ENCODE measurements at regions not wholly inside any gene's neighbourhood (a gene's known extent, or its start where the extent isn't known, plus 50 kb on each side); places are given as distances from the start of the nearest gene placed in this dataset.
"Not testable (repeated sequence)": the region's sequence is repeated elsewhere in the genome, so short reads cannot be mapped to it uniquely, and the experiment has no call there.

- DNase-seq, result peak; percentile 27
- Histone ChIP-seq H3K36me3 (no peaks in the 10 kb centered on the region), H3K27me3 (no peaks in the 10 kb centered on the region), H3K9me3 (no peaks in the 10 kb centered on the region), H3K4me3 (no peak overlapping the region)
Measured at GRCh38 chr2:35787302-35788031, 568.1 kb upstream of the CRIM1 start.

- H3K27me3 ChIP-seq, result no peaks in the 10 kb centered on the region
- H3K9me3 ChIP-seq, result no peaks in the 10 kb centered on the region
- H3K4me3 ChIP-seq, result no peak overlapping the region
- H3K36me3 ChIP-seq, result no peaks in the 10 kb centered on the region
- no peak for DNase-seq
Measured at GRCh38 chr2:35785564-35785963, 570.0 kb upstream of the CRIM1 start.

- Histone ChIP-seq H3K4me3 (no peak overlapping the region), H3K27me3 (no peaks in the 10 kb centered on the region), H3K36me3 (no peaks in the 10 kb centered on the region), H3K9me3 (no peaks in the 10 kb centered on the region)
- no peak for DNase-seq
Measured at GRCh38 chr2:35784777-35785176, 570.8 kb upstream of the CRIM1 start.

GRCh38 chr2:35783723-35784122, 571.9 kb upstream of the CRIM1 start:
- no peaks in the 10 kb centered on the region for H3K36me3 ChIP-seq
- no peaks in the 10 kb centered on the region for H3K27me3 ChIP-seq
- DNase-seq, result peak; percentile 2
- no peaks in the 10 kb centered on the region for H3K9me3 ChIP-seq
- H3K4me3 ChIP-seq, result no peak overlapping the region

GRCh38 chr2:35741556-35741955, 614.0 kb upstream of the CRIM1 start:
- H3K27me3 ChIP-seq, result no peaks in the 10 kb centered on the region
- no peak for DNase-seq
- H3K4me3 ChIP-seq, result no peak overlapping the region
- H3K36me3 ChIP-seq, result no peaks in the 10 kb centered on the region
- no peaks in the 10 kb centered on the region for H3K9me3 ChIP-seq

- no peak overlapping the region for H3K4me3 ChIP-seq
- no peak for DNase-seq
Measured at GRCh38 chr2:35731674-35732073, 623.9 kb upstream of the CRIM1 start.

GRCh38 chr2:35714883-35715282, 640.7 kb upstream of the CRIM1 start:
- H3K36me3 ChIP-seq, result no peaks in the 10 kb centered on the region
- no peaks in the 10 kb centered on the region for H3K9me3 ChIP-seq
- no peak overlapping the region for H3K4me3 ChIP-seq
- H3K27me3 ChIP-seq, result no peaks in the 10 kb centered on the region; the same call in 1 of the 2 replicates
- no peak for DNase-seq

More at GRCh38 chr2:35731674-35732073, 623.9 kb upstream of the CRIM1 start:
- Histone ChIP-seq H3K27me3 (no peaks in the 10 kb centered on the region), H3K9me3 (no peaks in the 10 kb centered on the region), H3K36me3 (no peaks in the 10 kb centered on the region)

- no peak for DNase-seq
- Histone ChIP-seq H3K36me3 (no peaks in the 10 kb centered on the region), H3K4me3 (no peak overlapping the region), H3K9me3 (no peaks in the 10 kb centered on the region), H3K27me3 (no peaks in the 10 kb centered on the region; the same call in 1 of the 2 replicates)
Measured at GRCh38 chr2:35708411-35708923, 647.1 kb upstream of the CRIM1 start.

GRCh38 chr2:35688309-35688708, 667.3 kb upstream of the CRIM1 start:
- no peaks in the 10 kb centered on the region for H3K9me3 ChIP-seq
- no peaks in the 10 kb centered on the region for H3K36me3 ChIP-seq
- no peaks in the 10 kb centered on the region for H3K27me3 ChIP-seq
- H3K4me3 ChIP-seq, result no peak overlapping the region
- DNase-seq, result no peak

GRCh38 chr2:35651688-35652323, 703.8 kb upstream of the CRIM1 start:
- DNase-seq, result no peak
- no peak overlapping the region for H3K4me3 ChIP-seq
- H3K36me3 ChIP-seq, result no peaks in the 10 kb centered on the region
- no peaks in the 10 kb centered on the region for H3K9me3 ChIP-seq
- H3K27me3 ChIP-seq, result no peaks in the 10 kb centered on the region

- no peak for DNase-seq
- Histone ChIP-seq H3K9me3 (no peaks in the 10 kb centered on the region), H3K36me3 (no peaks in the 10 kb centered on the region), H3K4me3 (no peak overlapping the region), H3K27me3 (peaks cover under 1% of the 10 kb centered on the region; the same call in 1 of the 2 replicates)
Measured at GRCh38 chr2:35614640-35615039, 740.9 kb upstream of the CRIM1 start.

- DNase-seq, result no peak
- Histone ChIP-seq H3K9me3 (no peaks in the 10 kb centered on the region), H3K36me3 (no peaks in the 10 kb centered on the region), H3K27me3 (no peaks in the 10 kb centered on the region), H3K4me3 (no peak overlapping the region)
Measured at GRCh38 chr2:35606394-35606793, 749.2 kb upstream of the CRIM1 start.

GRCh38 chr2:35598310-35598709, 757.3 kb upstream of the CRIM1 start:
- DNase-seq, result no peak
- Histone ChIP-seq H3K27me3 (no peaks in the 10 kb centered on the region), H3K36me3 (no peaks in the 10 kb centered on the region), H3K4me3 (no peak overlapping the region), H3K9me3 (no peaks in the 10 kb centered on the region)

- H3K27me3 ChIP-seq, result no peaks in the 10 kb centered on the region
- H3K4me3 ChIP-seq, result no peak overlapping the region
- no peak for DNase-seq
- no peaks in the 10 kb centered on the region for H3K36me3 ChIP-seq
- H3K9me3 ChIP-seq, result no peaks in the 10 kb centered on the region
Measured at GRCh38 chr2:35591886-35592285, 763.7 kb upstream of the CRIM1 start.

- no peaks in the 10 kb centered on the region for H3K27me3 ChIP-seq
- H3K4me3 ChIP-seq, result no peak overlapping the region
- no peak for DNase-seq
- H3K9me3 ChIP-seq, result peaks cover 3% of the 10 kb centered on the region
- no peaks in the 10 kb centered on the region for H3K36me3 ChIP-seq
Measured at GRCh38 chr2:35585972-35586371, 769.6 kb upstream of the CRIM1 start.

GRCh38 chr2:35582637-35583036, 772.9 kb upstream of the CRIM1 start:
- Histone ChIP-seq H3K36me3 (no peaks in the 10 kb centered on the region), H3K27me3 (no peaks in the 10 kb centered on the region), H3K4me3 (no peak overlapping the region), H3K9me3 (peaks cover 3% of the 10 kb centered on the region)
- no peak for DNase-seq

GRCh38 chr2:35580956-35581355, 774.6 kb upstream of the CRIM1 start:
- H3K27me3 ChIP-seq, result no peaks in the 10 kb centered on the region
- no peak for DNase-seq
- no peak overlapping the region for H3K4me3 ChIP-seq
- H3K9me3 ChIP-seq, result peaks cover 3% of the 10 kb centered on the region
- no peaks in the 10 kb centered on the region for H3K36me3 ChIP-seq

- H3K27me3 ChIP-seq, DNase-seq: not testable (repeated sequence)
Measured at GRCh38 chr2:35568574-35568973, 787.0 kb upstream of the CRIM1 start.

More at GRCh38 chr2:35568574-35568973, 787.0 kb upstream of the CRIM1 start:
- H3K4me3 ChIP-seq, H3K9me3 ChIP-seq, H3K36me3 ChIP-seq: not testable (repeated sequence)

Measured in MG63 (cell line).